NCI-H2081 treated with DMSO at 0.1 percent for 48 hours (cell line): ENCODE measurements at regions not wholly inside any gene's neighbourhood (a gene's known extent, or its start where the extent isn't known, plus 50 kb on each side); places are given as distances from the start of the nearest gene placed in this dataset.

Experiments
- DNase-seq: peaks from one replicate; lab custom pipeline; 2025; lab: John Stamatoyannopoulos, UW

DNA sequence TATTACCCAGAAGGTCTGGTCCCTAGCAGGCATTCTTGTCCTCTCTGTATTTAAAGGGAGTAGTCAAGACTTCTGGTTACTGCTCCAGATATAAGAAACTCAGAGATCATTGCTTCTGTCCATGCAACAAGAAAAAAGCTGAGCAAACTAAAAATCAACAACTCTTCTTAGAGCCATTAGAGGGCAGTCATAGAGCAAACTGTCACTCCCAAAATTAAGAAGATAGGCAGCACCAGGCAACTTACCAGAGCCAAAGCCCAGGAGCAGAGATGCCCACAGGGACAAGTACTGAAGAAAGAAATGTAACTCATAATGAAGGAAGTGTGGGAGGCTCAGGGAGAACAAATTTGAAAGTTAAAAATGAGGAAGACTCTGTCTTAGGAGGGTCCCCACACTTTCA, 472.9 kb upstream of the COBL start:
- no peak for DNase-seq

GRCh38 chr7:51786284-51786683, 469.7 kb upstream of the COBL start:
- no peak for DNase-seq

GRCh38 chr7:51785876-51786275, 469.3 kb upstream of the COBL start:
- no peak for DNase-seq

GRCh38 chr7:51785171-51785570, 468.6 kb upstream of the COBL start:
- no peak for DNase-seq

DNA sequence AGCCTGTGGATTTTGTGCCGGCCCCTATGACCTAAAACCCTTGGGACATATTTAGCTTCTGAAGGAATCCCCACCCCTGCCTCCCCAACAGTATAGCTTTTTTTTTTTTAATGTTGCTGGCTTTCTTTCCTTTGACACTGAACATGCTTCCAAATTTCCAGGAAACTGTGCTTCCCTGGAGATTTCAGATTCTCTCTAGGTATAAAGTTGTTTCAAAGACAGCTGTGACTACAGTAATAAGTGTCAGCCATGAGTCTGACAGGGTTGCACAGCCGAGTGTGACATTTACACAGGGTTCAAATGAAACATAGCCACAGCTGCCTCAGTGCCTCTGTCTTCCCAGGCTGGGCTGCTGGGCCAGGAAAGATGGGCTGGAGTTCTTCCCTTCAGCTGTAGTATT, 466.6 kb upstream of the COBL start:
- DNase-seq, result no peak

DNA sequence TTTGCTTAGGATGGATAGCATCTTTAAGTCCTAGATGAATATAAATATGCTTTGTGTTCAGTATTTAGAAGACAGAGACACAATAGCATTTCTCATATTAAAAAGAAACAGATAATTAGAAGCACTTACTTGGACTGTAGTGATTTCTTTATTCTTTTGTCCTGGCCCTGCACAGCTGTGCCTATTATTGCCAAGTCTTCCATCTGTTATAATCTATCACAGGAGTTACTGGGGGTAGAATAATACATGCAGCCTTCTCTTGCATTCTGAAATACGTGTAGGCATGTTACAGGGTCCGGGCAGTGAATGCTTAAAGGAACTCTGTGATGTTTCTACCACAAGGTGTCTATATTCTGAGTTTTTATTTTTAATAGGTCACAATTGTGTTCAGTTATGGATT, 461.5 kb upstream of the COBL start:
- DNase-seq, result no peak

- DNase-seq, result no peak
These were observed 457.6 kb upstream of the COBL start for GRCh38 chr7:51774178-51774577.

DNA sequence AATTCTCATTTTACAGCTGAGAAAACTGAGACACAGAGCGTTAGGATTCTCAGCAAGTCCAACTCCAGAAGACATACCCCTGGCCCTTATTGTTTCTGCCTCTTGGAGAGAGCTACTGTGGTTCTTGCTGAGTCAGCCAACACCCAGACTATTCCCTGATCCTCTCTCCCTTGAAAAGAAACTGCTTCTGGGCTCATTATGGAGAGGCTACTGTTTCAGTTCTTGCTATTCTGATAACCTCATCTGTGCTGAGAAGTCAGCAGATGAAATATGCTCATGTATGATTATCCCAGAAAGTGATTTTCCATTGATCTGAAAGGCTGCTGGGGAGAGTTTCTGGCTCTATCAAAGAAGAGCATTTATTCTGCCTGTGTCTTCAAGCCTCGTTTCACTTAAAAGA, 455.6 kb upstream of the COBL start:
- DNase-seq, result no peak

- no peak for DNase-seq
These were observed 448.4 kb upstream of the COBL start for GRCh38 chr7:51764976-51765375.

DNA sequence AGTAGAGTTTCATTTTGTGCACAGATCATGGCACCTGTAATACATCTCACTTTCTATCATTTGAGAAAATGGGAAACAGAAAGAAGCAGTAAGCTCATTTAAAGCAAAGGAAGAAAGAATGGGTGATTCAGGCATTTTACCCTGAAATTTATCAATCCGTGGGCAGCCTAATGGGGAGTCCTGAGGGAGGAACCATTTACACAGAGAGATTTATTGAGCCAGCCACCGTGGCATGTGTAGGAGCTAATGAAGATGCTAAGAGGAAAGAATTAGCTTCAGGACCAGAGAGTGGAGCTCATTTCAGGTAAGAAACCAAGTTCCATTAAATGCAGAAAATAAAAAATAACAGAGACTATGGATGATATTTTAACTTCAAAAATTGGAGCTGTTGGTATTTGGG, 443.4 kb upstream of the COBL start:
- DNase-seq, result no peak

GRCh38 chr7:51757960-51758359, 441.4 kb upstream of the COBL start:
- DNase-seq, result no peak

GRCh38 chr7:51732951-51733350, 416.3 kb upstream of the COBL start:
- no peak for DNase-seq

- no peak for DNase-seq
These were observed 415.5 kb upstream of the COBL start for GRCh38 chr7:51732116-51732515.

- DNase-seq, result no peak
These were observed 414.5 kb upstream of the COBL start for GRCh38 chr7:51731075-51731474.

DNA sequence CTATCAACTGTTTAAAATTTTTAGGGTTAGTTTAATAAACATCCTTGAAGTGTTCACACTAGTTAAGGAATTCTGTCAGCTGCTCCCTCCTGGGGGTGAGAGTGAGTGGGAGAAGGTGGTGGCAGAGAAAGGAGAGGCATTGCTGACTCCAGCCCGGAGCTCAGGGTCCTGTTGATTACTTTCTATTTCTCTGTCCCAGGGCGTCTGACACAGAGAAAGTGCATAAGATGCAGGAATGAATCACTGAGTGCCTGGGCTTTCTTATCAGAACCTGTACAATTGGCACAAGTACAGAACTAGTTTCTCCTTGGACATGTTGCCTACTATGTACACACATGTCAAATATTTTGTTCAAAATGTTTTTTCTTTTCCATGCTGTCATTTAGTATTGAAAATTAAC, 410.8 kb upstream of the COBL start:
- DNase-seq, result no peak

- no peak for DNase-seq
These were observed 390.2 kb upstream of the COBL start for GRCh38 chr7:51706851-51707250.

GRCh38 chr7:51705701-51706100, 389.1 kb upstream of the COBL start:
- no peak for DNase-seq

- no peak for DNase-seq
These were observed 386.1 kb upstream of the COBL start for GRCh38 chr7:51702673-51703072.

DNA sequence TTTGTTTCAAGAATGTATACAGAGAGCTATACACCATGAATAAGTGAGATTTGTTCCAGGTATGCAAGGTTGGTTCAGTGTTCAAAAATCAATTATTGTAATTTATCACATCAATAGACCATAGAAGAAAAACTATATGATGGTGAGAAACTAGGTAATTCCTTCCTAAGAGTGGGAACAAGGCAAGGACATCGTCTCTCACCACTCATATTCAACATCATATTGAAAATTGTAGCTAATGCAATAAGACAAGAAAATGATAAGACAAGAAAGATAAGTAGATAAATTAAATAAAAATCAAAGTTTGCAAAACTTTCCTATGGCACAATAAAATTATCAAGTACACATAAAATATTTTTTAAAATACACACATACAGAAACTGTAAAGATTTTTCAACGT, 385.3 kb upstream of the COBL start:
- DNase-seq, result no peak

GRCh38 chr7:51700593-51701215, 384.1 kb upstream of the COBL start:
- DNase-seq, result no peak

DNA sequence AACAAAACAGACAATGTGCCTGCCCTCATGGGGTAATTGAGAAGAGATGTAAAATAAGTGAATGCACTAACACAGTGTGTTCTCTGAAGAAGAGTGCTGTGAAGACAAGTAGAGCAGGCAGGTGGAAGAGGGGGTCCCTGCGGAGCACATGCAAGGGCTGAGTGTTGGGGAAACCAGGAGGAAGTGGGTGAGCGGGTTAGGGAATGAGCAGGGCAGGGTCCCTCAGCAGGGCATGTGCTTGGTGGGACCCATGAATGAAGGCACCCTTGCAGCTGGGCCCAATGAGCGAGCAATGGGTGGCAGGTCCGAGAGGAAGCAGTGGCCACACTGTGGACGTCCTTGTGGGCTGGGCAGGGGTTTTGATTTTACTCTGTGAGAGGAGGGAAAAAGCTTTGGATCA, 376.6 kb upstream of the COBL start:
- DNase-seq, result no peak

DNA sequence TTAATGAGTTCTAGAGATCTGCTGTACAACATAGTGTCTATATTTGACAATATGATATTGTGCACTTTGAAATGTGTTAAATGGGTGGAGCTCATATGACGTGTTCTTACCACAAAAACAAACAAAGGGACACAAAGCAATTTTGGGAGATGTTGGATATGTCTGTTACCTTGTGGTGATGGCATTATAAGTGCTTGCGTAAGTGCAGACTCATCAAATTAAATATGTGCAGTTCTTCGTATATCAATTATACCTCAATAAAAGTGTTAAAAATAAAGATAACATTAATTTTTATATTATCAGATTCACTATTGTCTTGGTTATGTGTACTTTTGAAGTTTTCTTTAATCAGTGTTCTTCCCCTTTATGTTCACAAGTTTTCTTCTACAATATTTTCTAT, 372.9 kb upstream of the COBL start:
- DNase-seq, result no peak

DNA sequence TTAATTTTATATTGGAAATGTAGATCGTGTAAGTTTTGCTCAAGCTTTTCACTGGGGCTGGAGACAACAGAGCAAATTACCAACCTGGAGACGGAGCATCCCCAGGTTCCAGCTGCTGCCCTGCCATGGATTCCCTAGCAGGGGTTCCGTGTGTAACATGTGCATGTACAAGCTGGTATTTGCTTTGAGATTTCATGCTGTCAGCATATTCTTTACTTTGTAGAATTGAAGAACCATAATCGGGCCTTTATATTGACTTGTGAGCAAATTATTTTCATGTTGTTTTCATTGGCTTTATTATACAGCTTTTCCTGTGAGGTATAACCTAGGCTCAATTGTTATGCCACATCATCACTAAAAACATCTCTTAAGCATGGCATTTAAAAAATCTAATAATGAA, 369.2 kb upstream of the COBL start:
- DNase-seq, result no peak

- no peak for DNase-seq
These were observed 364.2 kb upstream of the COBL start for GRCh38 chr7:51680594-51681399.
